ENCODE measurements at regions not wholly inside any gene's neighbourhood (a gene's known extent, or its start where the extent isn't known, plus 50 kb on each side); places are given as distances from the start of the nearest gene placed in this dataset.

DNA sequence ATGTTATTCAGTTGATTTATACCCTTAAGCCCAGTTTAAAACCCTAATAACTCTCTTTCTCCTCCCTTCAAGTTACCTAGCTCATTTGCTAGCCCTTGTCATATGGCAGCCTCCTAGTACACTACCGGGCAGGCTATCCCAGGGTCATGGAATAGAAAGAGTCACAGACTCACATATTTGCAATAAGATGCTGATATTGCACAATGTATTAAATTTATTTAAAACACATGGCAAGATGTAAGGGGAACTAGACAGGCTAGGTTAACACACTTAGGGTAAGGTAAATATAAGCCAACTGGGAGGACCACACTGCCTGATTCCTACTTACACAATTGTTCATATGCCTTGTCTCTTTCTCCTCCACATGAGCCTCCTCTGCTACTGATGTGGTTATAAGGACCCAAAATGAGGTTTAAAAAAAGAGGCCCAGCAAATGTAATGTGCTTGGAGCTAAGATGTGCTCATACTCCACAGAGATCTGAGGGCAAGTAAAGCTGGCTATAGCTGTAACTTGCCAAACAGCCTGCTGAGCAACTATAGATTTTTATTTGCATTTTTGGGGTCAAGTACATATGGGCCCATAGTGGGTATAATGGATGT lies 130.0 kb downstream of the ENC1 start (continued):
- no peak for TF ChIP-seq CTCF (conservative IDR thresholded peaks at IDR 0.05; ENCODE audit: low read depth in 2 of 2)
- no peak for TF ChIP-seq ZNF114 (CRISPR knock-in tag; IDR thresholded peaks at IDR 0.05)

- no peak overlapping the region for H3K4me2 ChIP-seq
- no peaks in the 10 kb centered on the region for H4K20me1 ChIP-seq (replicated peaks; ENCODE audit: insufficient read depth)
- ATAC-seq (no peak), DNase-seq (ENCODE audit: low spot score) (no peak)
- H3K9me3 Mint-ChIP-seq: no peaks in the 10 kb centered on the region
- H3K4me3 Mint-ChIP-seq: no peak overlapping the region
- H3K36me3 Mint-ChIP-seq (ENCODE audit: low read depth): no peaks in the 10 kb centered on the region
- TF ChIP-seq JUNB (IDR thresholded peaks at IDR 0.05; ENCODE audit: unreplicated experiment) (no peak), EZH2phosphoT487 (IDR thresholded peaks at IDR 0.05; ENCODE audit: unreplicated experiment) (no peak), CTCF (conservative IDR thresholded peaks at IDR 0.05; ENCODE audit: low read depth in 2 of 2) (no peak), ZNF462 (CRISPR knock-in tag; IDR thresholded peaks at IDR 0.05) (no peak), ZNF331 (CRISPR knock-in tag; IDR thresholded peaks at IDR 0.05; ENCODE audit: low read depth) (no peak), STAT1 (IDR thresholded peaks at IDR 0.05; ENCODE audit: unreplicated experiment) (no peak)
- no peaks in the 10 kb centered on the region for H3K36me3 ChIP-seq (ENCODE audit: insufficient read depth)
- H3K4me1 ChIP-seq (ENCODE audit: insufficient read depth): peaks cover 9% of the 10 kb centered on the region; the same call in 1 of the 2 replicates
- H3K9me2 ChIP-seq (ENCODE audit: insufficient read depth): peaks cover 10% of the 10 kb centered on the region; the same call in 1 of the 2 replicates
- peak overlapping the region; percentile 53; the same call in 1 of the 2 replicates for H2AFZ ChIP-seq
- no peaks in the 10 kb centered on the region for H3K27me3 ChIP-seq (ENCODE audit: insufficient read depth)
- H3K27me3 Mint-ChIP-seq (ENCODE audit: insufficient read depth, low read depth, poor library complexity): peaks cover 2% of the 10 kb centered on the region
- no peaks in the 10 kb centered on the region for H3K79me2 ChIP-seq (replicated peaks; ENCODE audit: insufficient read depth)
- no peak overlapping the region for H3K27ac ChIP-seq (ENCODE audit: low read depth)
- H3K4me3 ChIP-seq: no peak overlapping the region
- peaks cover 23% of the 10 kb centered on the region; the same call in 2 of the 3 replicates for H3K4me1 Mint-ChIP-seq
- no peaks in the 10 kb centered on the region for H3F3A ChIP-seq (replicated peaks; ENCODE audit: low read depth)
- no peak overlapping the region for H3K27ac Mint-ChIP-seq
Observed at GRCh38 chr5:74507370-74508005, 133.0 kb downstream of the ENC1 start.

Measured in GM23338 (cell line).